ENCODE measurements at regions not wholly inside any gene's neighbourhood (a gene's known extent, or its start where the extent isn't known, plus 50 kb on each side); places are given as distances from the start of the nearest gene placed in this dataset.

DNA sequence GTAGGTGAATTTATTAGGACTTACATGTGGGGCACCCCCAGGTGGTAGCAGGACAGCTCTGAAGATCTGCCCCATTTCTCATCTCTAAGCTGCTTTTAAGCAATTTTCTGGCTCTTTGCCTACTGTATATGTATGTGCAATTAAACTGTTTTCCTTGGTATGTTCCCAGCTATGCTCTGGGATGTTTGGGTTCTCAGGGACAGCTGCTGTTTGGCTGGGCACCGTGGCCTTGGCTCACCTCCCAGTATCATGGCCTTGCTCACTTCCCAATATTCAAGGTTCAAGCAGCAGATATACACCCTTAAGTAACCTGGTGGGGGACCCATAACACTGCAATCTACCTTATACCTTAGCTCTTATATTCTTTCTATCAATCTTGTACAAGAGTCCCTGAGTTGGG lies 53.7 kb upstream of the KITLG start:
- TF ChIP-seq, protein P1, sequence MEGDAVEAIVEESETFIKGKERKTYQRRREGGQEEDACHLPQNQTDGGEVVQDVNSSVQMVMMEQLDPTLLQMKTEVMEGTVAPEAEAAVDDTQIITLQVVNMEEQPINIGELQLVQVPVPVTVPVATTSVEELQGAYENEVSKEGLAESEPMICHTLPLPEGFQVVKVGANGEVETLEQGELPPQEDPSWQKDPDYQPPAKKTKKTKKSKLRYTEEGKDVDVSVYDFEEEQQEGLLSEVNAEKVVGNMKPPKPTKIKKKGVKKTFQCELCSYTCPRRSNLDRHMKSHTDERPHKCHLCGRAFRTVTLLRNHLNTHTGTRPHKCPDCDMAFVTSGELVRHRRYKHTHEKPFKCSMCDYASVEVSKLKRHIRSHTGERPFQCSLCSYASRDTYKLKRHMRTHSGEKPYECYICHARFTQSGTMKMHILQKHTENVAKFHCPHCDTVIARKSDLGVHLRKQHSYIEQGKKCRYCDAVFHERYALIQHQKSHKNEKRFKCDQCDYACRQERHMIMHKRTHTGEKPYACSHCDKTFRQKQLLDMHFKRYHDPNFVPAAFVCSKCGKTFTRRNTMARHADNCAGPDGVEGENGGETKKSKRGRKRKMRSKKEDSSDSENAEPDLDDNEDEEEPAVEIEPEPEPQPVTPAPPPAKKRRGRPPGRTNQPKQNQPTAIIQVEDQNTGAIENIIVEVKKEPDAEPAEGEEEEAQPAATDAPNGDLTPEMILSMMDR (optimal IDR thresholded peaks at IDR 0.05 in 1 of 3, IDR thresholded peaks at IDR 0.05 in 1 of 3, conservative IDR thresholded peaks at IDR 0.05 in 1 of 3; ENCODE audit: extremely low read depth in 1 of 3, insufficient read depth in 2 of 3, low read length in 3 of 3): peak in 1 of 3 experiments; percentile 6
- TF ChIP-seq EZH2 (IDR thresholded peaks at IDR 0.05; ENCODE audit: low read length): no peak
